ENCODE measurements at regions not wholly inside any gene's neighbourhood (a gene's known extent, or its start where the extent isn't known, plus 50 kb on each side); places are given as distances from the start of the nearest gene placed in this dataset.

DNA sequence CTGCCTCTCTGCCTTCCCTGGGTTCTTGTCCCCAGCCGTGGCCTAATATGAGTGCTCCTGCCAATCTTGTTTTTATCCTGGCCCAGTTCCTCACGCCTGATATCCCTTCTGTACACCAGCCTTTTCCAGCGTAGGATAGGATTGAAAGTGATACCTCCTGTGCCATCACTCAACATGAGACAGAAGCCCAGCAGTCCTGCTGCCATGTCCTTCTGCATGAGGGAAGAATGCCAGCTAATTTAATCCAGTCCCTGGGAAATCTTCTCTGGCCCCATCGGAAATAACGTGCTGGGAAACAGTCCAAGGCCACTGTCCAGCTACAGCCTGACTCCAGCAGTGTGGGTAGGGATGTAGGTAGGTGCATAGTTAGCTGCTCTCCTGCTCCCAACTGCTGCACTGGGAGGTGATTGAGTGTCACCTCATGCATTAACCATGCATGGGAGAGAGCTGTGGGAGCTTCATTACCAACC is 92.0 kb upstream of the TPM1 start:
- Histone ChIP-seq H3K79me2 (replicated peaks; ENCODE audit: insufficient read depth, low read length) (no peaks in the 10 kb centered on the region), H3F3A (ENCODE audit: insufficient read depth, low read length, poor library complexity, severe bottlenecking) (no peaks in the 10 kb centered on the region), H3K9me3 (ENCODE audit: low read length) (no peaks in the 10 kb centered on the region), H2AFZ (ENCODE audit: low read depth, low read length) (no peak overlapping the region), H3K27ac (ENCODE audit: low read length) (no peak overlapping the region), H3K4me2 (ENCODE audit: low read length) (no peak overlapping the region), H3K9ac (ENCODE audit: low read length) (no peak overlapping the region), H3K9me2 (ENCODE audit: insufficient read depth, low read length) (no peaks in the 10 kb centered on the region), H3K4me3 (ENCODE audit: low read length) (no peak overlapping the region), H3K27me3 (ENCODE audit: insufficient read depth, low read depth, low read length) (no peaks in the 10 kb centered on the region), H3K36me3 (ENCODE audit: insufficient read depth, low read length) (no peaks in the 10 kb centered on the region), H4K20me1 (ENCODE audit: insufficient read depth) (no peaks in the 10 kb centered on the region)
- no peak for TF ChIP-seq POLR2AphosphoS5 (IDR thresholded peaks at IDR 0.05)
- TF ChIP-seq, protein P1, sequence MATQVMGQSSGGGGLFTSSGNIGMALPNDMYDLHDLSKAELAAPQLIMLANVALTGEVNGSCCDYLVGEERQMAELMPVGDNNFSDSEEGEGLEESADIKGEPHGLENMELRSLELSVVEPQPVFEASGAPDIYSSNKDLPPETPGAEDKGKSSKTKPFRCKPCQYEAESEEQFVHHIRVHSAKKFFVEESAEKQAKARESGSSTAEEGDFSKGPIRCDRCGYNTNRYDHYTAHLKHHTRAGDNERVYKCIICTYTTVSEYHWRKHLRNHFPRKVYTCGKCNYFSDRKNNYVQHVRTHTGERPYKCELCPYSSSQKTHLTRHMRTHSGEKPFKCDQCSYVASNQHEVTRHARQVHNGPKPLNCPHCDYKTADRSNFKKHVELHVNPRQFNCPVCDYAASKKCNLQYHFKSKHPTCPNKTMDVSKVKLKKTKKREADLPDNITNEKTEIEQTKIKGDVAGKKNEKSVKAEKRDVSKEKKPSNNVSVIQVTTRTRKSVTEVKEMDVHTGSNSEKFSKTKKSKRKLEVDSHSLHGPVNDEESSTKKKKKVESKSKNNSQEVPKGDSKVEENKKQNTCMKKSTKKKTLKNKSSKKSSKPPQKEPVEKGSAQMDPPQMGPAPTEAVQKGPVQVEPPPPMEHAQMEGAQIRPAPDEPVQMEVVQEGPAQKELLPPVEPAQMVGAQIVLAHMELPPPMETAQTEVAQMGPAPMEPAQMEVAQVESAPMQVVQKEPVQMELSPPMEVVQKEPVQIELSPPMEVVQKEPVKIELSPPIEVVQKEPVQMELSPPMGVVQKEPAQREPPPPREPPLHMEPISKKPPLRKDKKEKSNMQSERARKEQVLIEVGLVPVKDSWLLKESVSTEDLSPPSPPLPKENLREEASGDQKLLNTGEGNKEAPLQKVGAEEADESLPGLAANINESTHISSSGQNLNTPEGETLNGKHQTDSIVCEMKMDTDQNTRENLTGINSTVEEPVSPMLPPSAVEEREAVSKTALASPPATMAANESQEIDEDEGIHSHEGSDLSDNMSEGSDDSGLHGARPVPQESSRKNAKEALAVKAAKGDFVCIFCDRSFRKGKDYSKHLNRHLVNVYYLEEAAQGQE (IDR thresholded peaks at IDR 0.05; ENCODE audit: borderline replicate concordance) = no peak
- TF ChIP-seq, protein P2, sequence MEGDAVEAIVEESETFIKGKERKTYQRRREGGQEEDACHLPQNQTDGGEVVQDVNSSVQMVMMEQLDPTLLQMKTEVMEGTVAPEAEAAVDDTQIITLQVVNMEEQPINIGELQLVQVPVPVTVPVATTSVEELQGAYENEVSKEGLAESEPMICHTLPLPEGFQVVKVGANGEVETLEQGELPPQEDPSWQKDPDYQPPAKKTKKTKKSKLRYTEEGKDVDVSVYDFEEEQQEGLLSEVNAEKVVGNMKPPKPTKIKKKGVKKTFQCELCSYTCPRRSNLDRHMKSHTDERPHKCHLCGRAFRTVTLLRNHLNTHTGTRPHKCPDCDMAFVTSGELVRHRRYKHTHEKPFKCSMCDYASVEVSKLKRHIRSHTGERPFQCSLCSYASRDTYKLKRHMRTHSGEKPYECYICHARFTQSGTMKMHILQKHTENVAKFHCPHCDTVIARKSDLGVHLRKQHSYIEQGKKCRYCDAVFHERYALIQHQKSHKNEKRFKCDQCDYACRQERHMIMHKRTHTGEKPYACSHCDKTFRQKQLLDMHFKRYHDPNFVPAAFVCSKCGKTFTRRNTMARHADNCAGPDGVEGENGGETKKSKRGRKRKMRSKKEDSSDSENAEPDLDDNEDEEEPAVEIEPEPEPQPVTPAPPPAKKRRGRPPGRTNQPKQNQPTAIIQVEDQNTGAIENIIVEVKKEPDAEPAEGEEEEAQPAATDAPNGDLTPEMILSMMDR (IDR thresholded peaks at IDR 0.05; ENCODE audit: poor library complexity, severe bottlenecking) = no peak
- no peak for TF ChIP-seq MXI1 (conservative IDR thresholded peaks at IDR 0.05; ENCODE audit: poor library complexity, severe bottlenecking)
- TF ChIP-seq EZH2 (IDR thresholded peaks at IDR 0.05; ENCODE audit: borderline replicate concordance, insufficient read depth, low read length, poor library complexity, severe bottlenecking) = no peak
- TF ChIP-seq EP300 (conservative IDR thresholded peaks at IDR 0.05; ENCODE audit: poor library complexity, severe bottlenecking) = no peak
- no peak for TF ChIP-seq RAD21 (conservative IDR thresholded peaks at IDR 0.05)
- TF ChIP-seq TAF1 (IDR thresholded peaks at IDR 0.05; ENCODE audit: low read depth) = no peak
- TF ChIP-seq SMC3 (conservative IDR thresholded peaks at IDR 0.05; ENCODE audit: poor library complexity) = no peak

DNA sequence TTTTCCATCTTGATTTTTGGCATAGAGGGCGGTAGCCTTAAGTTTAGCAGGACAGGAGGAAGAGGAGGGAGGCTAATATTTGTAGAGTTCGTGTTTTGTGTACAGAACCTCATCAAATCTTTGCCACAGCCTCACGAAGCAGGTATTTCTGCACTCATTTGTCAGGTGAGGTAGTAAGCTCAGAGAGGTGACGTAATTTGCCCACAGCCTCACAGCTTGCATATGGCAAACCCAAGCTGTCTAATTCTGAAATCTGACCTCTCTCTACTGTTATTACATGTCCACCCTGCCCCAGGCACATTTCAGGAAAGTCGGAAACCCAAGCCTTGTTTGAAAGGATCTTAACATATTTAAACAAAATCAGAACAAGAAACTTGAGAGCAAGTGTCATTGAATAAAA is 91.1 kb upstream of the TPM1 start:
- Histone ChIP-seq H3F3A (ENCODE audit: insufficient read depth, low read length, poor library complexity, severe bottlenecking) (no peaks in the 10 kb centered on the region), H4K20me1 (ENCODE audit: insufficient read depth) (no peaks in the 10 kb centered on the region), H3K27me3 (ENCODE audit: insufficient read depth, low read depth, low read length) (no peaks in the 10 kb centered on the region), H3K79me2 (replicated peaks; ENCODE audit: insufficient read depth, low read length) (no peaks in the 10 kb centered on the region), H2AFZ (ENCODE audit: low read depth, low read length) (no peak overlapping the region), H3K4me3 (ENCODE audit: low read length) (no peak overlapping the region), H3K9me3 (ENCODE audit: low read length) (no peaks in the 10 kb centered on the region), H3K9me2 (ENCODE audit: insufficient read depth, low read length) (no peaks in the 10 kb centered on the region), H3K27ac (ENCODE audit: low read length) (no peak overlapping the region), H3K9ac (ENCODE audit: low read length) (no peak overlapping the region), H3K4me2 (ENCODE audit: low read length) (no peak overlapping the region), H3K36me3 (ENCODE audit: insufficient read depth, low read length) (no peaks in the 10 kb centered on the region)
- TF ChIP-seq SMC3 (conservative IDR thresholded peaks at IDR 0.05; ENCODE audit: poor library complexity) (no peak), EP300 (conservative IDR thresholded peaks at IDR 0.05; ENCODE audit: poor library complexity, severe bottlenecking) (no peak), TAF1 (IDR thresholded peaks at IDR 0.05; ENCODE audit: low read depth) (no peak), EZH2 (IDR thresholded peaks at IDR 0.05; ENCODE audit: borderline replicate concordance, insufficient read depth, low read length, poor library complexity, severe bottlenecking) (no peak), MXI1 (conservative IDR thresholded peaks at IDR 0.05; ENCODE audit: poor library complexity, severe bottlenecking) (no peak), RAD21 (conservative IDR thresholded peaks at IDR 0.05) (no peak), POLR2AphosphoS5 (IDR thresholded peaks at IDR 0.05) (no peak)
- TF ChIP-seq, protein P2 (IDR thresholded peaks at IDR 0.05; ENCODE audit: poor library complexity, severe bottlenecking) = no peak
- TF ChIP-seq, protein P1 (IDR thresholded peaks at IDR 0.05; ENCODE audit: borderline replicate concordance) = no peak
